Lung (tissue), 11 donors: ENCODE measurements at regions not wholly inside any gene's neighbourhood (a gene's known extent, or its start where the extent isn't known, plus 50 kb on each side); places are given as distances from the start of the nearest gene placed in this dataset.

ENCODE experiments used
- ATAC-seq: fragments of 200-7000 bp; cut with Tn5 transposase; one replicate; pipeline ENCODE4 v1.9.1; 2020; ENCODE audit warnings: moderate number of reproducible peaks; ENCODE audit not compliant: insufficient read depth, low FRiP score
- DNase-seq, 3 donors: peaks; one replicate each; pipeline ENCODE4 v3.0.0-alpha.2; 2013 to 2017
- H3K27ac ChIP-seq, 2 donors: one replicate each; pipeline ENCODE4 v1.5.1; 2013; ENCODE audit warnings: mild to moderate bottlenecking in 2 of 2, moderate library complexity in 2 of 2, control low read depth in 1 of 2, inconsistent platforms in 1 of 2, low read depth in 1 of 2, low read length in 1 of 2
- H3K27me3 ChIP-seq, 3 donors: one replicate each; pipeline ENCODE4 v1.5.1; 2013; ENCODE audit warnings: low read length in 2 of 3; ENCODE audit not compliant: control insufficient read depth in 3 of 3, insufficient read depth in 3 of 3
- H3K36me3 ChIP-seq, 4 donors: one replicate each; pipeline ENCODE4 v1.5.1; 2013; ENCODE audit warnings: low read length in 4 of 4, mild to moderate bottlenecking in 1 of 4, moderate library complexity in 1 of 4; ENCODE audit not compliant: control insufficient read depth in 4 of 4, insufficient read depth in 4 of 4
- H3K4me1 ChIP-seq, 5 donors: one replicate each; pipeline ENCODE4 v1.5.1; 2013; ENCODE audit warnings: low read length in 5 of 5, mild to moderate bottlenecking in 2 of 5, moderate library complexity in 1 of 5; ENCODE audit not compliant: control insufficient read depth in 5 of 5, insufficient read depth in 5 of 5
- H3K4me3 ChIP-seq: one replicate; pipeline ENCODE4 v1.5.1; 2013; ENCODE audit warnings: mild to moderate bottlenecking, control low read depth, moderate library complexity
- H3K9ac ChIP-seq, 2 donors: one replicate each; pipeline ENCODE4 v1.5.1; 2013; ENCODE audit warnings: low read length in 2 of 2, control low read depth in 1 of 2; ENCODE audit not compliant: insufficient read depth in 1 of 2
- H3K9me3 ChIP-seq, 4 donors: one replicate each; pipeline ENCODE4 v1.5.1; 2013; ENCODE audit warnings: low read length in 3 of 4, mild to moderate bottlenecking in 1 of 4, moderate library complexity in 1 of 4; ENCODE audit not compliant: control insufficient read depth in 4 of 4, insufficient read depth in 3 of 4
- CTCF ChIP-seq: IDR thresholded peaks from 2 replicates; pipeline ENCODE4 v1.5.1; 2012; ENCODE audit warnings: mild to moderate bottlenecking; ENCODE audit errors: control extremely low read depth, extremely low read depth
- WGBS, 2 donors: extraction: QIAGEN DNeasy Blood & Tissue Kit; methylation state at CpG; one replicate each; pipeline ENCODE4 v1.1.7; 2013; 5-methylcytosine and 5-hydroxymethylcytosine counted together
- donor health status: control.
- donor health status: control.
- donor health status: Bipolar disorder and iron deficiency.
- donor health status: healthy.
- donor health status: DM: yes; HTN: yes; CAD: no.

DNA sequence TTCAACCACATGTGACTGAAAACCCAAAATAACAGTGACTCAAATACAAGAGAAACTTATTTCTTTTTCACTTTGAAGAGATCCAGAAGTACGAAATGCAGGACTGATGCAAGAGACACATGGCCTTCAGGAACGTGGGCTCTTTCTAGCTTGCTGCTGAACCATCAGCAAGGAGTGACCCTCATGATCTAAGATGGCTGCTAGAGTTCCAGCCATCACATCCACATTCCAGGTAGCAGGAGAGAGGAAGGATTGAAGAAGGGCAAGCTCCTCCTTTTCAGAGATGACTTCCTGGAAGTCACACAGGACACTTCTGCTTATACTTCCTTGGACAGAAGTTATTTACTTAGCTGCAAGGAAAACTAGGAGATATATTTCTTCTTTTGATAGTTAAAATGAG, 67.6 kb upstream of the BCL11B start:
- no peak for ATAC-seq
- H3K9me3 ChIP-seq: peaks cover 0 to 11% (median 2%) of the 10 kb centered on the region in 4 donors
- no peak for TF ChIP-seq CTCF
- H3K27ac ChIP-seq: no peak overlapping the region
- WGBS, 2 donors: 82 to 84% methylated on average over 2 of the region's 2 CpGs
- no peaks in the 10 kb centered on the region for H3K36me3 ChIP-seq
- H3K9ac ChIP-seq: no peak overlapping the region
- H3K4me3 ChIP-seq: no peak overlapping the region
- H3K4me1 ChIP-seq: no peaks in the 10 kb centered on the region
- H3K27me3 ChIP-seq: peaks cover 0 to 5% (median 0%) of the 10 kb centered on the region in 3 donors
- DNase-seq: no peak

- WGBS, 2 donors: 79 to 88% methylated on average over 5 of the region's 5 CpGs
- H3K27me3 ChIP-seq: peaks cover 0 to 5% (median 0%) of the 10 kb centered on the region in 3 donors
- H3K4me3 ChIP-seq: no peak overlapping the region
- no peak for DNase-seq
- peaks cover 0 to 11% (median 2%) of the 10 kb centered on the region in 4 donors for H3K9me3 ChIP-seq
- ATAC-seq: no peak
- H3K9ac ChIP-seq: no peak overlapping the region
- H3K4me1 ChIP-seq: no peaks in the 10 kb centered on the region
- H3K36me3 ChIP-seq: no peaks in the 10 kb centered on the region
- no peak for TF ChIP-seq CTCF
- H3K27ac ChIP-seq: no peak overlapping the region
These were observed 66.3 kb upstream of the BCL11B start for GRCh38 chr14:99338313-99338712.

GRCh38 chr14:99333841-99334635, 62.0 kb upstream of the BCL11B start:
- no peak for DNase-seq
- Histone ChIP-seq H3K36me3 (no peaks in the 10 kb centered on the region), H3K4me3 (no peak overlapping the region), H3K27me3 (peaks cover 0 to 5% (median 0%) of the 10 kb centered on the region in 3 donors), H3K4me1 (no peaks in the 10 kb centered on the region), H3K9ac (no peak overlapping the region), H3K27ac (no peak overlapping the region), H3K9me3 (peaks cover 0 to 5% (median 0%) of the 10 kb centered on the region in 4 donors)
- no peak for TF ChIP-seq CTCF
- ATAC-seq: no peak
- 59 to 69% methylated on average over 21 of the region's 21 CpGs for whole genome bisulfite sequencing, 2 donors
